Stimulated activated CD8-positive, alpha-beta memory T cell treated with anti-CD3 and anti-CD28 coated beads, Interleukin-2, amount 100 ng/mL, for 48 hours (primary cell): ENCODE measurements at regions not wholly inside any gene's neighbourhood (a gene's known extent, or its start where the extent isn't known, plus 50 kb on each side); places are given as distances from the start of the nearest gene placed in this dataset.
"Not testable (repeated sequence)": the region's sequence is repeated elsewhere in the genome, so short reads cannot be mapped to it uniquely, and the experiment has no call there.

Experiments
- DNase-seq, 2 donors: peaks; one replicate each; pipeline ENCODE4 v3.0.0-alpha.2; 2020; ENCODE audit warnings: low read depth in 2 of 2

DNA sequence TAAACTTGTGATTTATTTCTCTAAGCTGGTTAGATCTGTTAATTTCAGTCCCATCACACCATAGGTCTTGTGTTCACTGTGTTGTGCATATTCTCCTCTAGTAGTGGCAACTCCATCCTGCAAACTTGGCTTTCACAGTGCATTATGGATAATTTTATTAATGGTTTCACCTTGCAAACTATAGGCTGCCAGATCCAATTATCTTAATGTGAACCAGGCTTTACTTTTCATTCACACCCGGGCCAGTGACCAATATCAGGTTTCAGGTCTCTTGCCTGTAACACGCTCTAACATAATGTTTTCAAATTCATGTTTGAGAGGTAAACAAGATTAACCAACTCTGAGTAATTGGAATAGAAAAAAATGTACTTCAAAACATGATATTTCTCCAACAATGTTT is 1293.0 kb downstream of the REEP3 start:
- DNase-seq: no peak

DNA sequence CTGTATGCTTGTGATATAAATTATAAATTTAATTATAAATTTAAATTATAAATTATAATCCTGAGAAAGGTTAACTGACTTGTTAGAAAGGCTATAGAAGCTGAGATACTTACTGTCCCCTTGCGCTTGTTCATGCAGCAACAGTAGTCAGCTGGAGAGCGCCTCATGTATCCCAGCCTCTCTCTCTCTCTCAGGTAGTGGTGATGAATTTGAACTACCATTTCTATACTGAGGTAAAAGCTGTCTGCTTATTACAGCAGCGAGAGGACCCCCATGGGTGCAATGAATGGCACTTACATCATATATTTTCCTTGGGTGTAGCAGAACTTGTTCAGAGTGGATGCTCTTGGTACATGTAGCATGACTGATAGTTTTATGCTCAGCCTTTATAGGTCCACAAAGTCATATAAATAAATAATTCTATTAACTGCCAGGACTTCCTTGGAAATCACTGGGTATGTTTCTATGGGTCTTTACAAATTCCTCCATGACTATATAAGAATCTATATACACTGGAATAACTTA is 1308.7 kb downstream of the REEP3 start:
- no peak for DNase-seq

DNA sequence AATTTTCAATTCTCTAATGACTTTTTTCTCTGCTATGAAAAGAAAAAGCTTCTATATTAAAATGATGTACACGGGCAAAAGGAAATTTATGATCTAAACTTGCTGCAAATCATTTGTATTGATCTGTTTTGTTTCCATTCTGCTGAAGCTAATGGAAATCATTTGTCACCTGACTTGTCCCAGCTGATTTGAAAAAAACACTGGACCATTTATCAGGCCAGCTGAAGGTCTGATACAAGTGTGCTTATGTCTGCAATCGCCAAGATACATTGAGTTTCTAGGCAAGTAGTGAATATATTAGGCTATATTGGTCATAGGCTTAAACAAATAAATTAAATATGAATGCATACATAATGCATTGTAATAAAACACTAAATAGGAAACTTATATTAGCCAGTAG is 1309.7 kb downstream of the REEP3 start:
- DNase-seq: no peak

- DNase-seq: no peak
Measured at GRCh38 chr10:64840341-64840740, 1319.1 kb downstream of the REEP3 start.

GRCh38 chr10:64846700-64847099 is 1325.5 kb downstream of the REEP3 start:
- no peak for DNase-seq

DNA sequence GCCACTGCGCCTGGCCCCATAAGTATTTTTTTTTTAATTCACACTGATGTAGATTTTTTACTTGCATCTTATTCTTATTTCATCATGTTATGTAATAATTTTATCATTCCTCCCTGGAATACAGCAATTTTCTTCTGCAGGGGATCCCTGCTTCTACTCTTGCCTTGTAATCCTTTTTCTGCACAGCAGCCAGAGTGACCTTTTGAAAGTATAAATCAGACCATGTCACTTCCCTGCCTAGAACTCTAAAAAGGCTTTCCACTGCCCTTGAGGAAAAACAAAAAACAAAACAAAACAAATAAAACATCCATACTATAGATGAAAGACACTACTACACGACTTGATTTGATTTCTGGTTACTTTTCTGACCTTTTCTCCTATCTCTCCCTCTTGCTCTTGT is 1334.7 kb downstream of the REEP3 start:
- no peak for DNase-seq

DNA sequence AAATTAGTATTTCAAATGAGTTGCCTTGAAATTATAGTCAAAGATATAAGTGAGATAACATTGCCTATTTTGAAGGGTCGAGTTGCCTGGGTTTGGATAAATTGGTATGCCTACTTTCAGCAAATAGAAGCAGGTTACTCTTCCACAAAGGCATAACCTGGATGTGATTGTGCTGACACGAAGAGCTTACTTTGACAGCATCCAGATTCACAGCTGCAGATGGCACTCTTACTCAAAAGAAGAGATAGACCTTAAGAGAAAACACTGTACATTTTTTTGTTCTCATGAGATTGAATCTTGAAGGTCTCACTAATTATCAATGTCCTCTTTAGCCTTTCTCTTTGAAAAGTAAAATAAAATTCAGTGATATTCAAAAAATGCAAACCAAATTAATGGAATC is 1338.7 kb downstream of the REEP3 start:
- no peak for DNase-seq

GRCh38 chr10:64863836-64864235 is 1342.6 kb downstream of the REEP3 start:
- DNase-seq: no peak

DNA sequence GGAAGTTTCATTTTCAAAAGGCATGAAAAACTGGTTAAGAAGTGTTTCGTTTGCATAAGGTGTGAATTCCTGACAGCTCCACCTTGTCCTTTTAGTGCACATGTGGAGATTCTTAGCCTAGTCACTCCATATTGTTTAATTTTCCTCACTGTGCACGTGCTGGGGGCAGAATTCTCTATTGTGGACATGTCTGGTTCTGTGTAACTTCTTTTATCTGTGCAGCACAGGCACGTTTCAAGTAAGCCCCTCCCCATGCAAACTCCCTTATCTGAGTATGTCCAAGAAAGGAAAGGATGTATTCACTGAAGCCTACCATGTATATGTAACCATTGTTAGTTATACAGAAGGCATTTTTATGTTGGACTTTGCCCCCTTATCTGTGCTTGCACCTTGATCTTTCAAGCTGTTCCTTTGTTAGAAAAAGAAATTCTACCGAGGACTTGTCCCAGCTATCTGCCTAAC is 1346.3 kb downstream of the REEP3 start:
- DNase-seq: no peak

GRCh38 chr10:64873088-64873487 is 1351.9 kb downstream of the REEP3 start:
- DNase-seq: no peak

GRCh38 chr10:64873959-64874358 is 1352.8 kb downstream of the REEP3 start:
- DNase-seq: no peak

GRCh38 chr10:64880546-64880945 is 1359.3 kb downstream of the REEP3 start:
- DNase-seq: no peak

- DNase-seq: no peak
Measured at GRCh38 chr10:64881257-64881656, 1360.1 kb downstream of the REEP3 start.

DNA sequence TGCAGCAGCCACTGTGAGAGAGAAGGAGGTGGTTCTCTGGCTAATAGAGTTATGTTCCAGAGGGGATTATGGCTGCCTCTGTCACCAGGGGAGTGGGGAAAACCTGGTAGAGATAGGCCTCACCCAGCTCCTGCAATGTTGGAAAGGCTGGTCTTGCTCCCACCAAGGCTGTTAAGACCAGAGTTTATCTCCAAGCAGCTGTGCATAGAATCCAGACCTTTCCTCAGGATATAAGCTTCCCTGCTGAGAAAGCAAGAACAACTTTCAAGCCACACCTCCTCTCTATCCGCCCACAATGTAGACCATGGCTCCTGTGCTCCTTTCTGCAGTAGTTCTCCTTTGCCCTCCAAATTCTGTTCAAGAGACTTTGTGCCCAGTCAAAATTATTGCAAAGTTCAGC is 1375.4 kb downstream of the REEP3 start:
- no peak for DNase-seq

DNA sequence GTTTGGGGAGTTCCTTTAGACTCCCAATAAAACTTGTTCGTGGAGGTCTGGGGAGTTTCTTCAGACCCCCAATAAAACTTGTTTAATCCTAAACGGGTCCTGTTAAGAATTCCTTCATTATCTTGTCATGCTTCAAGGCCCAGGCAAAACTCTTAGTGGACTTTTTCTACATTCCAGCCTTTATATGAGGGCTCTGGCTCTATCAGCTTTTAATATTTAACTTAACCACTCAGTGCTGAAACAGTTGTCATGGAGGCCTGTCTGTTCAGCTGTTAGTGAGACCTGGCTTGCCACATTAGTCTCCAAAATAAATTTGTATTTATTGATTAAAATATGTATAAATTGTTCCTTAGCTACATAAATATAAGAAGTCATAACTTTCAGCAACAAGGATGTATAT is 1385.1 kb downstream of the REEP3 start:
- DNase-seq: not testable (repeated sequence)

- DNase-seq: not testable (repeated sequence)
Measured at GRCh38 chr10:64924306-64924705, 1403.1 kb downstream of the REEP3 start.

DNA sequence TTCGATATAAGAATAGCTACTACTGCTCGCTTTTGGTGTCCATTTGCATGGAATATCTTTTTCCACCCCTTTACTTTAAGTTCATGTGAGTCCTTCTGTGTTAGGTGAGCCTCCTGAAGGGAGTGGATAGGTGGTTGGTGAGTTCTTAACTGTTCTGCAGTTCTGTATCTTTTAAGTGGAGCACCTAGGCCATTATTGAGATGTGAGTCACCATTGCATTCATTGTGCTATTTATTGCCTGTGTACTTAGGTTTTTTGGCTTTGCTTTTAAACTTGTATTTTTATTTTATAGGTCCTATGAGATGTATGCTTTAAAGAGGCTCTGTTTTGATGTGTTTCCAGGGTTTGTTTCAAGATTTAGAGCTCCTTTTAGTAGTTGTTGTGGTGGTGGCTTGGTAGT is 1430.8 kb downstream of the REEP3 start:
- DNase-seq: no peak

DNA sequence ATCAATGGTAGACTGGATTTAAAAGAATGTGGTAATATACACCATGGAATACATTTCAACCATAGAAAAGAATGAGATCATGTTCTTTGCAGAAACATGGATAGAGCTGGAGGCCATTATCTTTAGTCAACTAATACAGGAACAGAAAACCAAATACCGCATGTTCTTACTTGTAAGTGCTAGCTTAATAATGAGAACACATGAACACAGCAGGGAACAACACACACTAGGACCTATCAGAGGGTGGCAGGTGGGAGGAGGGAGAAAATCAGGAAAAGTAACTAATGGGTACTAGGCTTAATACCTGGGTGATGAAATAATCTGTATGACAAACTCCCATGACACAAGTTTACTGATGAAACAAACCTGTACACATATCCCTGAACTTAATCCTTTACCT is 1435.2 kb downstream of the REEP3 start:
- DNase-seq: no peak

DNA sequence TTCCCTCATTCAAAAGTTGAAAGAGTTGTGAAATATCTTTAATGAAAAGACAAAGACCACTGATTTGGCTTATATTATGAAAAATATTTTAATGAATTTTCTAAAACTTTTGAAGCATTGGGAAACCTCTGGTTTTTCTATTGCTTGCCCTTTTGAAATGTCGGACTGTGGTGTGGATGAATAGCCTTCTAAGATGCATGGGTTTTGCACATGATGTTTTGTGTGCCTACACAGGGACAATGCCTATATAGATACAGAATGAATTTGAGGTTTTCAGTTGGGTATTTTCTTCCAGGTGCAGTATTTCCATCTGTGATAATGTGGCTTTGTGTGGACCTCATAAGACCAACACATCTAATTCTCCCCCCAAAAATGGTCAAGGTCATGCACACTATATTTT is 1437.9 kb downstream of the REEP3 start:
- DNase-seq: no peak

DNA sequence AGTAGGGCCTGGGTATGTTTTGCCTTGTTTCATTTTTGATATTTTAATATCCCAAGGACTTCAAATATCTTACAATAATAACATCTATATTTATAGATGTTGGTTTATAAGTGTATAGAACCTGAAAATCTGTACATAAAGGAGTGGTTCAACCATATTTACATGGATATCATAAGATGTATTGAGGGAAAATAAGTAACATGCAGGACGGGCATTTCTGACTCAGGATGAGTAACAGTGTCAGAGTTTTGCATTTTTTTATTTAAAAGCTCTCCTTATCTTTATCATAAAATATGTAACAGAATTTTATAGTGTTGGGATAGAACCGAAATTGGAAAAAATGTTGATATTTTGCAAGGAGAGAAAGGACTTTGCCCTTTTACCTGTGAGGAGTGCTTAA is 1438.7 kb downstream of the REEP3 start:
- DNase-seq: no peak

GRCh38 chr10:64973391-64973790 is 1452.2 kb downstream of the REEP3 start:
- DNase-seq: no peak

DNA sequence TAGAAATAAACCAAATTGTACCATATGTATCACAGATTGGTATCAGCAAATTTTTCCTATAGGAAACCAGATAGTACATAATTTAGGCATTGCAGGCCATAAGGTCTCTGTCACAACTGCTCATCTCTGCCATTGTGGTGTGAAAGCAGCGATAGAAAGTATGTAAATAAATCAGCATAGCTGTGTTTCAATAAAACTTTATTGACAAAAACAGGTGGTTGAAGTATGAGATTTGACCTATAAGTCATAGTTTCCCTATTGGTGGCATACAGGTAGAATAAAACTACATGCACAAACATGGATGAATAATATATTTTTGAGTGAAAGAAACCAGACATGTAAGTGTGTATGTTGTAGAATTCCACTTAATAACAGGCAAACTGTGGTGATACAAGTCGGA is 1454.9 kb downstream of the REEP3 start:
- no peak for DNase-seq

DNA sequence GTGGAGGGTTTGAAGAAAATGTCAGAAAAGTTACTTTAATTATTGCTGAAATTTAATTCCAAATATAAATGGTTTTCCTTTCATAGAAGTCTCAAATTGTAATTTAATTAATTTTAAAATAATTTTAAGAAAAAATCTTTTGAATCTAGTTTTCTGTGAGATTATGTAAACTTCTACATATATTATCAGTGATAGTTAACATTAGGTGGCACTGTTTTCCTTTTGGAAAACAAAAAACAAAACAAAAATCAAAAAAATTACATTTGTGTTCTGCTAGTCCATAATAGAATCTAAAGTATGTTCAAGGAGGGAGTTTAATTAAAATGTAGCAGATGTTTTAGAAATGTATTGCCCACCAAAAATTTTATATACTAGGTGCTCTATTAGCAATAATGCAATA is 1456.7 kb downstream of the REEP3 start:
- DNase-seq: no peak

GRCh38 chr10:64996886-64997285 is 1475.7 kb downstream of the REEP3 start:
- no peak for DNase-seq

- no peak for DNase-seq
Measured at GRCh38 chr10:65010845-65011244, 1489.6 kb downstream of the REEP3 start.
